Parathyroid adenoma (tissue), 2 donors: ENCODE measurements at regions not wholly inside any gene's neighbourhood (a gene's known extent, or its start where the extent isn't known, plus 50 kb on each side); places are given as distances from the start of the nearest gene placed in this dataset.

Experiments
- H2AFZ ChIP-seq: fragments of 300-600 bp; sonication (generic); one replicate; pipeline ENCODE4 v1.7.0; 2017; ENCODE audit warnings: antibody characterized with exemption, mild to moderate bottlenecking
- H3K27ac ChIP-seq: fragments of 300-600 bp; sonication (generic); one replicate; pipeline ENCODE4 v1.7.0; 2017
- H3K27me3 ChIP-seq: fragments of 300-600 bp; sonication (generic); one replicate; pipeline ENCODE4 v1.7.0; 2017; ENCODE audit warnings: low read length; ENCODE audit not compliant: control insufficient read depth, insufficient read depth
- H3K36me3 ChIP-seq: fragments of 300-600 bp; sonication (generic); one replicate; pipeline ENCODE4 v1.7.0; 2017; ENCODE audit warnings: low read length; ENCODE audit not compliant: control insufficient read depth, insufficient read depth
- H3K4me1 ChIP-seq: fragments of 300-600 bp; sonication (generic); one replicate; pipeline ENCODE4 v1.7.0; 2017; ENCODE audit warnings: control low read depth
- H3K4me2 ChIP-seq: fragments of 300-600 bp; sonication (generic); one replicate; pipeline ENCODE4 v1.7.0; 2017; ENCODE audit warnings: low read length
- H3K4me3 ChIP-seq: fragments of 300-600 bp; sonication (generic); one replicate; pipeline ENCODE4 v1.7.0; 2017; ENCODE audit warnings: low read depth, low read length
- H3K79me2 ChIP-seq: fragments of 300-600 bp; sonication (generic); one replicate; pipeline ENCODE4 v1.7.0; 2017; ENCODE audit warnings: control low read depth
- H3K9ac ChIP-seq: fragments of 300-600 bp; sonication (generic); one replicate; pipeline ENCODE4 v1.7.0; 2017; ENCODE audit warnings: mild to moderate bottlenecking
- H3K9me3 ChIP-seq: fragments of 300-600 bp; sonication (generic); one replicate; pipeline ENCODE4 v1.7.0; 2017; ENCODE audit warnings: low read length; ENCODE audit not compliant: control insufficient read depth
- TF ChIP-seq, protein P1 (sequence below): fragments of 300-600 bp; sonication (generic); IDR thresholded peaks from one replicate; pipeline ENCODE4 v1.7.0; 2017; ENCODE audit warnings: antibody characterized with exemption, mild to moderate bottlenecking
- donor health status: primary hyperparathyroidism.

DNA sequence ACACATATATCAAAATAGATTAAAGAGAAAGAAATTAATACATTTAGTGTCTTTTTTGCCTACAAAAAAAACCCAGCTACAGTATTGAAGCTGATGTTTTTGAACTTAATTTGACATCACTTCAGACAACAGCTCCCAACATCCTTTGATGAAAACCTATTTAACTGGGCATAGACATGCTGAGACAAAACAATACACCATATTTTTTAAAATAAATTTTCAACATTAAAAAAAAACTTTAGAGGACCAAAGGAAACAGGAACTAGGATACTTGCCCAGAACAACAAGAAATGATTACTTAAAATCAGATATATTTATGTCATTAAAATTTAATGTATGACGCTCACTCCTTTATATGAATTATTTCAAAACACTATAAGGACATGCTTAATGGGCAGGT is 178.1 kb downstream of the MREG start:
- H3K9ac ChIP-seq, result no peak overlapping the region
- H3K79me2 ChIP-seq, result no peaks in the 10 kb centered on the region
- H3K9me3 ChIP-seq, result no peaks in the 10 kb centered on the region
- H3K36me3 ChIP-seq, result no peaks in the 10 kb centered on the region
- no peak overlapping the region for H3K4me3 ChIP-seq
- no peak overlapping the region for H3K27ac ChIP-seq
- no peak overlapping the region for H3K4me2 ChIP-seq
- no peaks in the 10 kb centered on the region for H3K27me3 ChIP-seq
- H3K4me1 ChIP-seq, result no peaks in the 10 kb centered on the region
- no peak overlapping the region for H2AFZ ChIP-seq
- TF ChIP-seq, protein P1, sequence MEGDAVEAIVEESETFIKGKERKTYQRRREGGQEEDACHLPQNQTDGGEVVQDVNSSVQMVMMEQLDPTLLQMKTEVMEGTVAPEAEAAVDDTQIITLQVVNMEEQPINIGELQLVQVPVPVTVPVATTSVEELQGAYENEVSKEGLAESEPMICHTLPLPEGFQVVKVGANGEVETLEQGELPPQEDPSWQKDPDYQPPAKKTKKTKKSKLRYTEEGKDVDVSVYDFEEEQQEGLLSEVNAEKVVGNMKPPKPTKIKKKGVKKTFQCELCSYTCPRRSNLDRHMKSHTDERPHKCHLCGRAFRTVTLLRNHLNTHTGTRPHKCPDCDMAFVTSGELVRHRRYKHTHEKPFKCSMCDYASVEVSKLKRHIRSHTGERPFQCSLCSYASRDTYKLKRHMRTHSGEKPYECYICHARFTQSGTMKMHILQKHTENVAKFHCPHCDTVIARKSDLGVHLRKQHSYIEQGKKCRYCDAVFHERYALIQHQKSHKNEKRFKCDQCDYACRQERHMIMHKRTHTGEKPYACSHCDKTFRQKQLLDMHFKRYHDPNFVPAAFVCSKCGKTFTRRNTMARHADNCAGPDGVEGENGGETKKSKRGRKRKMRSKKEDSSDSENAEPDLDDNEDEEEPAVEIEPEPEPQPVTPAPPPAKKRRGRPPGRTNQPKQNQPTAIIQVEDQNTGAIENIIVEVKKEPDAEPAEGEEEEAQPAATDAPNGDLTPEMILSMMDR, result no peak

DNA sequence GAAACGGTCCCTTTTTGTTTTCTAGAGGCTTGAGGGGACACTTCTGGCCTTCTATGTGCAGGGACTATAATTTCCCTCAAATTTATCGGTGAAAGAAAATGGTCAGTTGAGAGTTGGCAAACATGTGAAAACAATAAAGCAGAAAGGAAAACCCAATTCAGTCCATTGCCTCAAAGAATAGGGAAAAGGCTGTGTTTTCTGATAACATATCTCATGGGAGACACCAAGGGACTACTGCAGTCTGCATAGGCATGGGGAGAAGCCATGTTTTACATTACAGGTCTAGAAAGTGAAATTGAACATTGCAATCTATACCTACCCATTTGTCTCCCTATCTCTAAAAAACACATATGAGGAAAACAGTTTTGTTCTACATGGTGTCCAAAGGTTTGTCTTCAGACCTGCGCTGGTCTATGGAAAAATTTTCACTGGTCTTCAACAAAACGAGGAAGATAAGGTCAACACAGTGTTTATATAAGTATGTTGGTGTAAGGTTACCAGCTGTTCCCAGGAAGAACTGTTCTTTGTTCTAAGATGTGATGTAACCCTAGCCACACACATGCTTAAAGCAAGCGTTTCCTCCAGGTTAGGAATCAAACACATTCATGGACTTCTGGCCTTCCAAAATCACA is 179.7 kb downstream of the MREG start:
- Histone ChIP-seq H3K9me3 (no peaks in the 10 kb centered on the region), H3K27ac (no peak overlapping the region)

DNA sequence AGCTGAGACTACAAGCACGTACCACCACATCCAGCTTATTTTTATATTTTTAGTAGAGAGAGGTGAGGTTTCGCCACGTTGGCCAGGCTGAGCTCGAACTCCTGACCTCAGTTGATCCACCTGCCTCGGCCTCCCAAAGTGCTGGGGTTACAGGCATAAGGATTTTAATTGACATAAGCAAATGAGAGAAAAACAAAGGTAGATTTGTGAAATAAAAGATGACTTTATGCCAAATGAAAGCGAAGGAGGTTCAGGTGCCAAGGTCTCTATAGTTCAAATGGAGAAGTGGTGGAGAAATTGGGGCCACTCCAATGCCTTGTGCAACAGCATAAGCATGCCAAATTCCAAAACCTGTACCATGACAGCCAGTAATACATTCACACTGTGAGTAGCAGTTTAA is 180.6 kb downstream of the MREG start:
- H3K4me2 ChIP-seq, result no peak overlapping the region
- no peaks in the 10 kb centered on the region for H3K4me1 ChIP-seq
- H3K27me3 ChIP-seq, result no peaks in the 10 kb centered on the region
- no peak overlapping the region for H3K4me3 ChIP-seq
- no peak overlapping the region for H3K27ac ChIP-seq
- no peaks in the 10 kb centered on the region for H3K79me2 ChIP-seq
- H3K36me3 ChIP-seq, result no peaks in the 10 kb centered on the region
- TF ChIP-seq, protein P1, result no peak
- no peak overlapping the region for H3K9ac ChIP-seq
- no peak overlapping the region for H2AFZ ChIP-seq
- H3K9me3 ChIP-seq, result no peaks in the 10 kb centered on the region

More for the DNA sequence above, 179.7 kb downstream of the MREG start:
- H3K4me2 ChIP-seq, result no peak overlapping the region
- no peaks in the 10 kb centered on the region for H3K36me3 ChIP-seq
- no peaks in the 10 kb centered on the region for H3K79me2 ChIP-seq
- no peak overlapping the region for H2AFZ ChIP-seq
- TF ChIP-seq, protein P1, result no peak
- H3K9ac ChIP-seq, result no peak overlapping the region
- no peak overlapping the region for H3K4me3 ChIP-seq
- no peaks in the 10 kb centered on the region for H3K27me3 ChIP-seq
- no peaks in the 10 kb centered on the region for H3K4me1 ChIP-seq

DNA sequence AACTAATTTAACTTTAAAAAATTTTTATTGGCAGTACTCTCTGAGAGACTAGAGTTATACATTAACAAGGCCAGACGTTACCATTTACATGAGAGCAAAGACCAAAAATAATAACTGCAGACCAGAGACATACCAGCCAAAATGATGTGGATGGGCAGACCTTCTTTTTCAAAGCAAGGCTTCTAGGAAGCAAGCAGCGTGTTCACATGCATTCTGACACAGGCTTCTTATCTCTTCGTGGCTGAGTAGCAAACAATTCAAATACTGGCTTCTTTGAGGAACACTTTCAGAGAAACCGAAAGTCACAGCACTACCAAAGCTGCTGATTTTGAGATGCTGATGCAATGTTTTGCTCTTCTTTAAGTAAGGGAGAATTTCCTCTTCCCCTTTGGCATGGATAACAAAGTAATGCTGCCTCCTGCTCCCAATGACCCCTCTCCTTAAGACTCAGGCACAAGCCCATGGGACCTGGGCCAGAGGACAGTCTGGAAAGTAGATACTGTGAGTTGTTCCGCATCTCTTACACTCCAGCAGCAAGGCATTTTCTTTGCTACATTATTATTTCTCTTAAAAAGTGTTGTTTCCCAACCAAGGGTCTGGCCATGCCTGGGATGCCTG is 181.9 kb downstream of the MREG start:
- no peak overlapping the region for H2AFZ ChIP-seq
- H3K79me2 ChIP-seq, result no peaks in the 10 kb centered on the region
- peaks cover 3% of the 10 kb centered on the region for H3K4me1 ChIP-seq
- no peaks in the 10 kb centered on the region for H3K9me3 ChIP-seq
- no peak overlapping the region for H3K4me2 ChIP-seq
- H3K27me3 ChIP-seq, result no peaks in the 10 kb centered on the region
- no peak overlapping the region for H3K9ac ChIP-seq
- H3K36me3 ChIP-seq, result no peaks in the 10 kb centered on the region
- H3K27ac ChIP-seq, result no peak overlapping the region
- TF ChIP-seq, protein P1, result no peak
- no peak overlapping the region for H3K4me3 ChIP-seq

DNA sequence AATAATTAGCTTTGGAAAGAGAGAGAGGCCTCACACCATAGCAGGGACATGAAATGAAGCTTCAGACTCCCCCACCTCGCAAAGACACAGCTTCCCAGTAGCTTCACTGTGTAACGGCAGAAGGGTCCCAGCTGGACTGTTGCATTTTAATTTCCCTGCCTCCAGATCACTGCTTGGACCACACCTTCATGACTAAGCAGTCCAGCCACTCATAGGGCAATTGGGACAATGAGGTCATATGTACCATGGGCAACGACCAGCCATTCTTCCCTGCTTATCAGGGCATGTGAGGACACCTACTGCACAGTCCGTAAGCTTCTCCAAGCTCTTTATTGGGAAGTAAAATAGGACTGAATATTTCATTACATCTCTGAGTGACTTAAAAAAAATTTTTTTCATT is 183.0 kb downstream of the MREG start:
- no peaks in the 10 kb centered on the region for H3K36me3 ChIP-seq
- H3K9me3 ChIP-seq, result no peaks in the 10 kb centered on the region
- H3K4me3 ChIP-seq, result no peak overlapping the region
- no peak overlapping the region for H3K4me2 ChIP-seq
- H3K79me2 ChIP-seq, result no peaks in the 10 kb centered on the region
- H2AFZ ChIP-seq, result no peak overlapping the region
- TF ChIP-seq, protein P1, result no peak
- peaks cover 6% of the 10 kb centered on the region for H3K4me1 ChIP-seq
- H3K27me3 ChIP-seq, result no peaks in the 10 kb centered on the region
- H3K9ac ChIP-seq, result no peak overlapping the region
- no peak overlapping the region for H3K27ac ChIP-seq
